ENCODE measurements at regions not wholly inside any gene's neighbourhood (a gene's known extent, or its start where the extent isn't known, plus 50 kb on each side); places are given as distances from the start of the nearest gene placed in this dataset.

- TF ChIP-seq SAP30 (IDR thresholded peaks at IDR 0.05; ENCODE audit: borderline replicate concordance, insufficient read depth, low read depth, low read length, poor library complexity, severe bottlenecking) (no peak), ZZZ3 (IDR thresholded peaks at IDR 0.05) (no peak), YY1 (IDR thresholded peaks at IDR 0.05; ENCODE audit: borderline replicate concordance in 1 of 3, control insufficient read depth in 1 of 3, extremely low read depth in 1 of 3, insufficient read depth in 3 of 3, insufficient read length in 1 of 3, insufficient replicate concordance in 2 of 3, low read depth in 1 of 3, low read length in 2 of 3) (no peak), ZFP1 (CRISPR knock-in tag; IDR thresholded peaks at IDR 0.05) (no peak), MCM3 (IDR thresholded peaks at IDR 0.05) (no peak), EZH2 (IDR thresholded peaks at IDR 0.05; ENCODE audit: borderline replicate concordance, low read depth, low read length) (no peak), ZBTB12 (CRISPR knock-in tag; IDR thresholded peaks at IDR 0.05) (no peak), MXI1 (IDR thresholded peaks at IDR 0.05; ENCODE audit: low read depth, low read length) (no peak), KDM1A (IDR thresholded peaks at IDR 0.05) (no peak), FOSL1 (tag; conservative IDR thresholded peaks at IDR 0.05) (no peak), ZKSCAN1 (IDR thresholded peaks at IDR 0.05; ENCODE audit: low read depth, low read length) (no peak)
- TF ChIP-seq, protein P1, sequence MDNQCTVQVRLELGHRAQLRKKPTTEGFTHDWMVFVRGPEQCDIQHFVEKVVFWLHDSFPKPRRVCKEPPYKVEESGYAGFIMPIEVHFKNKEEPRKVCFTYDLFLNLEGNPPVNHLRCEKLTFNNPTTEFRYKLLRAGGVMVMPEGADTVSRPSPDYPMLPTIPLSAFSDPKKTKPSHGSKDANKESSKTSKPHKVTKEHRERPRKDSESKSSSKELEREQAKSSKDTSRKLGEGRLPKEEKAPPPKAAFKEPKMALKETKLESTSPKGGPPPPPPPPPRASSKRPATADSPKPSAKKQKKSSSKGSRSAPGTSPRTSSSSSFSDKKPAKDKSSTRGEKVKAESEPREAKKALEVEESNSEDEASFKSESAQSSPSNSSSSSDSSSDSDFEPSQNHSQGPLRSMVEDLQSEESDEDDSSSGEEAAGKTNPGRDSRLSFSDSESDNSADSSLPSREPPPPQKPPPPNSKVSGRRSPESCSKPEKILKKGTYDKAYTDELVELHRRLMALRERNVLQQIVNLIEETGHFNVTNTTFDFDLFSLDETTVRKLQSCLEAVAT (IDR thresholded peaks at IDR 0.05) = no peak
Observed at GRCh38 chr18:11276678-11277077, 127.3 kb upstream of the PIEZO2 start.

Measured in K562 (cell line).